NCI-H446 treated with DMSO at 0.1 percent for 48 hours (cell line): ENCODE measurements at regions not wholly inside any gene's neighbourhood (a gene's known extent, or its start where the extent isn't known, plus 50 kb on each side); places are given as distances from the start of the nearest gene placed in this dataset.

Experiments
- DNase-seq: peaks from one replicate; lab custom pipeline; 2025; lab: John Stamatoyannopoulos, UW

- no peak for DNase-seq
Measured at GRCh38 chr18:10314066-10314465, 140.4 kb upstream of the APCDD1 start.

GRCh38 chr18:10315522-10315921 lies 138.9 kb upstream of the APCDD1 start:
- DNase-seq: no peak

- DNase-seq: no peak
Measured at GRCh38 chr18:10316778-10317177, 137.7 kb upstream of the APCDD1 start.

GRCh38 chr18:10317864-10318690 lies 136.4 kb upstream of the APCDD1 start:
- no peak for DNase-seq

GRCh38 chr18:10318691-10318970 lies 135.8 kb upstream of the APCDD1 start:
- DNase-seq: no peak

- no peak for DNase-seq
Measured at GRCh38 chr18:10319026-10319425, 135.4 kb upstream of the APCDD1 start.

- DNase-seq: no peak
Measured at GRCh38 chr18:10319914-10320600, 134.4 kb upstream of the APCDD1 start.

- no peak for DNase-seq
Measured at GRCh38 chr18:10320791-10321190, 133.6 kb upstream of the APCDD1 start.

- DNase-seq: no peak
Measured at GRCh38 chr18:10321576-10321975, 132.9 kb upstream of the APCDD1 start.

- DNase-seq: no peak
Measured at GRCh38 chr18:10322004-10322403, 132.4 kb upstream of the APCDD1 start.

GRCh38 chr18:10322435-10322834 lies 132.0 kb upstream of the APCDD1 start:
- DNase-seq: no peak

GRCh38 chr18:10329101-10329500 lies 125.3 kb upstream of the APCDD1 start:
- no peak for DNase-seq

- no peak for DNase-seq
Measured at GRCh38 chr18:10330428-10330827, 124.0 kb upstream of the APCDD1 start.

- DNase-seq: no peak
Measured at GRCh38 chr18:10332452-10332851, 122.0 kb upstream of the APCDD1 start.

GRCh38 chr18:10336749-10337350 lies 117.6 kb upstream of the APCDD1 start:
- no peak for DNase-seq

GRCh38 chr18:10340821-10341220 lies 113.6 kb upstream of the APCDD1 start:
- no peak for DNase-seq

GRCh38 chr18:10343778-10344177 lies 110.7 kb upstream of the APCDD1 start:
- no peak for DNase-seq

- DNase-seq: no peak
Measured at GRCh38 chr18:10346749-10347415, 107.6 kb upstream of the APCDD1 start.

- DNase-seq: no peak
Measured at GRCh38 chr18:10349561-10349960, 104.9 kb upstream of the APCDD1 start.

GRCh38 chr18:10350661-10351060 lies 103.8 kb upstream of the APCDD1 start:
- DNase-seq: no peak

GRCh38 chr18:10351219-10351818 lies 103.1 kb upstream of the APCDD1 start:
- DNase-seq: no peak

- no peak for DNase-seq
Measured at GRCh38 chr18:10351858-10352257, 102.6 kb upstream of the APCDD1 start.
